ENCODE measurements at regions not wholly inside any gene's neighbourhood (a gene's known extent, or its start where the extent isn't known, plus 50 kb on each side); places are given as distances from the start of the nearest gene placed in this dataset.

DNA sequence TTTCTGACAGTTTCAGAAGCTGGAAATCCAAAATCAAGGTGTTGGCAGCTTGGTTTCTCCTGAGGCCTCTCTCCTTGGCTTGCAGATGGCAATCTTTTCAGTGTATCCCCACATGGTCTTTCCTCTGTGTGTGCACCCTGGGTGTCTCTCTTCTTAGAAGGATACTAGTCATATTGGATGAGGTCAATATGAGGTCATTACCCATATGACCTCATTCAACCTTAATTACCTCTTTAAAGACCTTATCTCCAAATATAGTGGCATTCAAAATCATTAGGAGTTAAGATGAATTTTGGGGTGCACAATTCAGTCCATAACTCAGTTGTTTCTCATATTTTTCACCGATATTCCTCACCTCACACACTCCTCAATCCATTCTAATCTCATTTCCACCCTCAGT, 92.4 kb upstream of the TGM3 start:
- Histone ChIP-seq H3K27ac (no peak overlapping the region), H3K4me1 (ENCODE audit: insufficient read depth) (peaks cover 7% of the 10 kb centered on the region), H3K4me3 (no peak overlapping the region), H3K9me3 (peaks cover 0 to 4% of the 10 kb centered on the region in 2 donors), H3K27me3 (no peaks in the 10 kb centered on the region), H3K36me3 (no peaks in the 10 kb centered on the region)
- DNase-seq, result no peak
- 92 to 98% (median 92%) methylated on average over 1 of the region's 1 CpG for WGBS, 3 donors
- TF ChIP-seq EP300 (IDR thresholded peaks at IDR 0.05) (no peak), POLR2A (IDR thresholded peaks at IDR 0.05) (no peak)
- TF ChIP-seq, protein P1, sequence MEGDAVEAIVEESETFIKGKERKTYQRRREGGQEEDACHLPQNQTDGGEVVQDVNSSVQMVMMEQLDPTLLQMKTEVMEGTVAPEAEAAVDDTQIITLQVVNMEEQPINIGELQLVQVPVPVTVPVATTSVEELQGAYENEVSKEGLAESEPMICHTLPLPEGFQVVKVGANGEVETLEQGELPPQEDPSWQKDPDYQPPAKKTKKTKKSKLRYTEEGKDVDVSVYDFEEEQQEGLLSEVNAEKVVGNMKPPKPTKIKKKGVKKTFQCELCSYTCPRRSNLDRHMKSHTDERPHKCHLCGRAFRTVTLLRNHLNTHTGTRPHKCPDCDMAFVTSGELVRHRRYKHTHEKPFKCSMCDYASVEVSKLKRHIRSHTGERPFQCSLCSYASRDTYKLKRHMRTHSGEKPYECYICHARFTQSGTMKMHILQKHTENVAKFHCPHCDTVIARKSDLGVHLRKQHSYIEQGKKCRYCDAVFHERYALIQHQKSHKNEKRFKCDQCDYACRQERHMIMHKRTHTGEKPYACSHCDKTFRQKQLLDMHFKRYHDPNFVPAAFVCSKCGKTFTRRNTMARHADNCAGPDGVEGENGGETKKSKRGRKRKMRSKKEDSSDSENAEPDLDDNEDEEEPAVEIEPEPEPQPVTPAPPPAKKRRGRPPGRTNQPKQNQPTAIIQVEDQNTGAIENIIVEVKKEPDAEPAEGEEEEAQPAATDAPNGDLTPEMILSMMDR (IDR thresholded peaks at IDR 0.05), result no peak
- intact Hi-C loops (cut with DNase I), result no loop called here

DNA sequence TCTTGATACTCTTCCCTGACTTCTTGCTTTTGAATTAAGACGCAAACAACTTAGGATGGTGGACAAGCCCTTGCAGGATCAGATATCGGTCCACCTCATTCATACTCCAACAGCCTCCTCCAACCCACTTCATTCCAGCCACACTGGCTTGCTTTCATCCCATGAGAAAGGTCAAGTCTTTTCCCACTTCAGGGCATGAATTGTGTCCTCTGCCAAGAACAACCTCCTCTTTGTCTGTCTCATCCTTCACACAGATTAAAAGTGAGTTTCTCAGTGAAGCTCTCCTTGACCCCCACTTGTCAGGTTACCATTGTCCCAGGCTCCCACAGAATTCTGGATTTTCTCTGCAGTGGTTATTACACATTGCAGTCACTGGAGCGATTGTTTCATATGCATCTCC, 91.8 kb upstream of the TGM3 start:
- intact Hi-C loops (cut with DNase I), result no loop called here
- Histone ChIP-seq H3K9me3 (peaks cover 0 to 4% of the 10 kb centered on the region in 2 donors), H3K4me3 (no peak overlapping the region), H3K4me1 (ENCODE audit: insufficient read depth) (peaks cover 7% of the 10 kb centered on the region), H3K27me3 (no peaks in the 10 kb centered on the region), H3K27ac (no peak overlapping the region), H3K36me3 (no peaks in the 10 kb centered on the region)
- no peak for DNase-seq
- TF ChIP-seq EP300 (IDR thresholded peaks at IDR 0.05), result no peak
- TF ChIP-seq, protein P1 (IDR thresholded peaks at IDR 0.05), result no peak
- no peak for TF ChIP-seq POLR2A (IDR thresholded peaks at IDR 0.05)
- WGBS, 3 donors, result 82 to 84% (median 84%) methylated on average over 3 of the region's 3 CpGs

DNA sequence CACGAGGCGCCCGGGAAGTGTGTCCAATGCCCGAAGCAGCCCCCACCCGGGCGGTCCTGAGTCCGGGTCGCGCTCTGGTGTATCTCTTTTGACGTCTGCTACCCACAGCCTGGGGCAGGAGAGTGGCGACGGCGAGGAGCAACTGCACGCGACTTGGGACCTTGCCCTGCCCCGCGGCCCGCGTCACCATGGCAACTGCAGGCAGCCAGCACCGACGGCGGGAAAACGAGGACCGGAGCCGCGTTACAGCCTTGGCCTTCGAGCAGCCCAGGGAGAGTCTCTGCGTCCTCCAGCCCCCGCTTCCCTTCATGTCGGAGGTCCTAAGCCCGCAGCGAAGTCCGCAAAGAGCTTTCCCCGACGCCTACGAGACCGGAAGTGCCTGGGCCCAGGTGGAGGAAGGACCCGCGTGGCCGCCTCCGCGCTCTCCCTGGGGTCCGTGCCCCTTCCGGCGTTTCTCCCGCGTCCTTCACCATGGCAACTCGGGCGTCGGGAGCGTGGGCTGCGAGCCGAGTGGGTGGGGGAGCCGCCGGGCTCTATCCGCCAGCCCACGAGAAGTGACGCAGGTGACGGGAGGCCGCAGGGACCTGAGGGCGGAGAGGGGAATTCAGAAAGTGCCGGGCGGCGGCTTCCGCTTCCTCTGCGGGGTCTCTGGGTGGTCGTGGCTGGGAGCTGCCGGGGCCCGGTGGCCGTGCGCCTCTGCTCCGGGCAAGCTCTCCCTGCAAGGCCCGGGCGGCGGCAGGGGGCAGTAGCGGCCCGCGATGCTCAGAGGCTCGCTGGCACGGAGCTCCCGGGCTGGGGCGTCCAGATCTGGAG, 88.6 kb upstream of the TGM3 start:
- peak; percentile 24 to 70 (median 38) for DNase-seq

DNA sequence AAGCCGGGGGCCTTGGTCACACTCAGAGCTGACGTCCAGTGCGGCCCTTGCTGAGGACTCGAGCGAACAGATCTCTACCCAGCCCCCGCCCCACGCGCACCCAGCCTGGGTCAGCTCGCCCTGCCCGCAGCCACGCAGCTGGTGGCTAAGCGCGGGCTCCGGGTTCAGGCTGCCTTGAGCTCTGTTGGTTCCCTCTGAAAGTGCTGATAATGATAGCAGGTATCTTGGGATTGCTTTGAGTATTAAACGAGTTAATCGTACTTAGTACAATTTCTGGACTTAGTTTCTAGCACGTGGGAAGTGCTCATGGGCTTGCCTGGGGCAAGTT, 88.1 kb upstream of the TGM3 start:
- no peaks in the 10 kb centered on the region for H3K27me3 ChIP-seq
- DNase-seq, result no peak
- intact Hi-C loops (cut with DNase I), result no loop called here
- peaks cover 7% of the 10 kb centered on the region for H3K4me1 ChIP-seq (ENCODE audit: insufficient read depth)
- WGBS, 3 donors, result 1 to 6% (median 2%) methylated on average over 6 to 17 of the region's 17 CpGs
- TF ChIP-seq POLR2A (IDR thresholded peaks at IDR 0.05) (no peak), EP300 (IDR thresholded peaks at IDR 0.05) (no peak)
- TF ChIP-seq, protein P1 (IDR thresholded peaks at IDR 0.05), result no peak
- no peak overlapping the region for H3K27ac ChIP-seq
- H3K4me3 ChIP-seq, result peak overlapping the region; percentile 42
- peaks cover 0 to 4% of the 10 kb centered on the region in 2 donors for H3K9me3 ChIP-seq
- no peaks in the 10 kb centered on the region for H3K36me3 ChIP-seq

More for the DNA sequence above, 88.6 kb upstream of the TGM3 start:
- 0 to 4% (median 3%) methylated on average over 71 to 82 of the region's 82 CpGs for WGBS, 3 donors
- Histone ChIP-seq H3K9me3 (peaks cover 0 to 4% of the 10 kb centered on the region in 2 donors), H3K4me1 (ENCODE audit: insufficient read depth) (peaks cover 7% of the 10 kb centered on the region), H3K36me3 (no peaks in the 10 kb centered on the region), H3K4me3 (peak overlapping the region; percentile 42), H3K27ac (no peak overlapping the region), H3K27me3 (no peaks in the 10 kb centered on the region)
- no peak for TF ChIP-seq POLR2A (IDR thresholded peaks at IDR 0.05)
- TF ChIP-seq, protein P1 (IDR thresholded peaks at IDR 0.05), result peak in 2 of 3 donors; percentile 24 to 55
- intact Hi-C loops (cut with DNase I), result no loop called here

Measured in ovary (tissue), 7 donors.